Muscle of arm (tissue), 1 donor: ENCODE measurements at regions not wholly inside any gene's neighbourhood (a gene's known extent, or its start where the extent isn't known, plus 50 kb on each side); places are given as distances from the start of the nearest gene placed in this dataset.

Experiments used
- DNase-seq: peaks from one replicate; pipeline ENCODE4 v3.0.0-alpha.2; 2013

DNA sequence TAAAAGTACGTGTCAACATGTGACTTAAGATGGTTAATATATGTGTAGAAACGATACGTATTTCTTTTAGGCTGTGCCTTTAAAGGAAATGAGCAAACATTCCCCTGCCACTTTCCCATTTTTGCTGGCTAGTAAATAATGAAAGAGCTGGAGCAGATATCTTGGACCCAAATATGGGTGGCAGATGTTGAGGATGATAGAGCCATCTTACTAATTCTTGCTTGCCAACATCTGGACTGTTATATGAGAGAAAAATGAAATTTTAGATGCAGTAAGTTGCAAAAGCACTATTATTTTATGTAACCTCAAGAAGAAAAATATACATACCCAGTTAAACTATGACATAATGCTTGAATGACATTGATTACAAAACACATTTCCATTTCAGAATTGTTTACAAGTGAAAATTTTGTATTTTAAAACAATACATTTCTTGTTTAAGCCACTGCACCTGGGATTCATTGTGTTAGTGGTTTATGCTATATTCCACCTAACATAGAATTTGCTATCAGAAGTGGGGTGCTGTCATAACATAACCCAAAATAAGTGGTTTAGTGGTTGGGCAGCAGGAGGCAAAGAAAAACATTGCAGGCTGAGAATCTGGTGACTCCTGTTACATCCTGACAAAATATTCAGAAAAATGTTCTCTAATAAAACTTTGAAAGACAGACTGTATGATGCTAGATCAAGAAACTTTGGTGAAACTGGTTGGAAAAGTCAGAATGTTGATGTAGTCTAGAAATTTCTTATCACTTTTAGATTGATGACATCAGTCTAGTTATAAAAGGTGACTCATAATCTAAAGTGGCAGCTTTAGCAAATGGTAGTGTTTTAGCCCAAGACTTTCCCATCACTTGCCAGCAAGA is 305.0 kb downstream of the PTEN start:
- DNase-seq, result no peak

DNA sequence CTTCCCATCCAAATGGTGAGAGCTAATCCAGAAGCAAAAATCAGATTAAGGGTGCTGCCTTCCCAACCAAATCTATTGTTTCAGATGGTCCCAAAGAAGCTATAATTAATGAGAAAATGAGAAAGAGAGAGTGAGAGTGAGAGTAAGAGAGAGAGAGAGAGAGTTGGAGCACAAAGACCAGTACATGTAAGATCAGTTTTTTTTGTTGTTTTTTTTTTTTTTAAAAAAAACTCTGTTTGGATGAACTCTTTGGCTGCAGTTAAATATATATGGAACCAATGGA is 305.6 kb downstream of the PTEN start:
- DNase-seq, result no peak

DNA sequence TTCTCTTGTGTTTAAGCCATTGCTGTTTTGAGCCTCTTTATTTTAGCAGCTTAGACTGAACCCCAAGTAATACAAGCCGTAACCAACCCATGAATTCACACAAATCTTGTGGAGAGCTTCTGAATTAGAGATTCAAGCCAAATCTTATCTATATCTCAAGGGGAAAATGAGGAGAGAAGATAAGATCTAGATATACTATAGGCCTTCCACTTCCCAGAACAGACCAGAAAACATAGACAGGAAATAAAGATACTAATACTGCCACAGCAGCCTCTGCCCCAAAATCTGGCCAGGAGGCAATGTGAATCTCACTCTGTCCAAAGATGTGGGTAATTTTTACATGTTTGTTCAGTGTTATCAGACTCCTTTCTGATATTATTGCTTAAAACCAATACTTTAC is 307.2 kb downstream of the PTEN start:
- no peak for DNase-seq

DNA sequence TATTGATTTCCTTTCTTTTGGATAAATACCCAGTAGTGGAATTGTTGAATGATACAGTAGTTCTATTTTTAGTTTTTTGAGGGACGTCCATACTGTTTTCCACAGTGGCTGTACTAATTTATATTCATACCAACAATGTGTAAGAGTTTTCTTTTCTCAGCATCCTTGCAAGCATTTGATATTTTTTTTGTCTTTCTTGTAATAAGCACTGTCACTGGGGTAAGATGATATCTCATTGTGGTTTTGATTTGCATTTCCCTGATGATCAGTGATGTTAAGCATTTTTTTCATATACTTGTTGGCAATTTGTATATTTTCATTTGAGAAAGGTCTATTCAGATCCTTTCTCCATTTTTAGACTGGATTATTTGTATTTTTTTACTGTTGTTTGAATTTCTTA is 308.7 kb downstream of the PTEN start:
- no peak for DNase-seq

DNA sequence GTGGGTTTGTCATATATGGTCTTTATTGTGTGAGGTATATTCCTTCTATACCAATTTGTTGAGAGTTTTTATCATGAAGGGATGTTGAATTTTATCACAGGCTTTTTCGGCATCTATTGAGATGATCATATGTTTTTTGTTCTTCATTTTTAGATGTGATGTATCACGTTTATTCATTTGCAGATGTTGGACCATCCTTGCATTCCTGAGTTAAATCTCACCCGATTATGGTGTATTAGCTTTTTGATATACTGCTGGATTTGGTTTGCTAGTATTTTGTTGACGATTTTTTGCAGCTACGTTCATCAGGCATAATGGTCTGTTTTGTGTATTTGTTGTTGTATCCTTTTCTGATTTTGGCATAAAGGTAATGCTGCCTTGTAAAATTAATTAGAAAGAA is 311.0 kb downstream of the PTEN start:
- no peak for DNase-seq

DNA sequence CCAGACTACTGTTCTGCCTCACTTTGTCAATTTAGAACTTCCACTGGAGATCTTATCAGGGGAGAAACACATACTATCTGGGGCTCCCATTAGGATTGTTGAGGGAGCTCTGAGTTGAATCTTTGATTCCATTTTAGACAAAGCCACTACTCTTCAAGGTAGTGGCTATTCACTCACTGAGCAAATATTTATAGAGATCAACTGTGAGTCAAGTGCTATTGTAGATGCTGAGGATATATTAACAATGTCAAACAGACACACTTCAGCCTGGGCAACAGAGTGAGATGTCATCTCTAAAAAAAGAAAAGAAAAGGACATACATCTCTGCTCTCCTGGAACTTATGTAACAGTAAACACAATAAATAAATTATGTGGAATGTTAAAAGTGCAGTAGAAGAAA is 315.3 kb downstream of the PTEN start:
- DNase-seq, result no peak

DNA sequence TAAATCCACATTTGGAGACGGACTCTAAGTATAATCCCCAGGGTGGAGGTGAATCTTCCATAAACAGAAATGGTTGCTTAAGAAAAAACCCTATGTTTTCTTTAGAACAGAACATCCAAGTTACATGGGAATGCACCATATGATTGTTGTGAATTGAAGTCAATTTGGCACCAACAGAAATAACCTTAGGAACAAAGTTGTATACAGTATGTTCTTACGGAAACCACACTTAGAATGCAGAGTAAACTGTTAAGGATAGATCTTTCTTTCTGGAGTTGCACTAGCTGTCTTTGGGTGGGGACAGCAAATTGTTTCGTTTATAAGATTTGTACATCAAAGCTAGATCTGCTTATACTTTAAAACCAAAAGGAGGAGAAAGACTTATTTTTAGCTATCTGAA is 316.4 kb downstream of the PTEN start:
- DNase-seq, result no peak

DNA sequence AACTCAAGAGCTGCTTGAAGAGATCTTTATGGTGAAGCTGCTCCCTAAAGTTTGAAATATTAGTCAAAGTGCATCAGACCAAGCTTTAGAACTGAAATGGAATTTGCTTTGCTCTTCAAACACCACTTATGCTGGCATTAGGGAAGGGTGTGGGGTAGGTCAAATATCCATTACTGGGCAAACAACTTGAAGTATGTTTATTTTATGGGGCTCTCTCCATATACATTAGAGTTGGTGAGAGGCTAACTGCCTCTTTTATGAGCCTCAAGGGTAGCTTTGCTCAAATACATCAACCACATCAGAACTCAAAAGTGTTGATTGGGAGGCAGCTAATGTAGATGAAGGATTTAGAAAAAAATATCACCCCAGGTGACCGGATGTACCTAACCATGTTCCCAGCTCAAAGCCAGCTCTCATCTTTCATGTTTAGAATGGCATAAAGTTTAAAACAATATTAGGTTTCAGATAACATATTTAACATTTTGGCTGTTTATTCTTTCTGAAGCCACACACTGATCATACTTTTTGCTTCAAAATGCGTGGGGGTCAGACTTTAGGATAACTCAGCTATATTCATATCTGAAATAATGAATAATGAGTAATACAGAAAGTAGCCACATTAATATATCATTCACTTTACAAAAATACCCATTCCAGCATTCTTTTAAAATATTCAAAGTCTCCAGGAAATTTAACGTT is 318.6 kb downstream of the PTEN start:
- DNase-seq, result no peak

DNA sequence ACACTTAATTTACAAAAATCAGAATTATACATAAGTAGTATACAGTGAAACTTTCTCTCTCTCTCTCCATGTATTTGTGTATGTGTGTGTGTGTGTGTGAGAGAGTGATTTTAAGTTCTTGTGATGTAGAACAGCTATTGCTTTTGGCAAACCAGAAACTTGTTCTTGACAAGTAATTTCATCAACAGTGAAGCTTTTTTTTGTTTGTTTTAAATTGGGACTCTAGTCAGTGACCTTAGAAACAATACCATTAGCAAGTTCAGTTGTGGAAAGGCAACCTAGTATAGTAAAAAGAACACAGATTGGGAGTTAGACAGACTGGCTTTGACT is 319.1 kb downstream of the PTEN start:
- no peak for DNase-seq

DNA sequence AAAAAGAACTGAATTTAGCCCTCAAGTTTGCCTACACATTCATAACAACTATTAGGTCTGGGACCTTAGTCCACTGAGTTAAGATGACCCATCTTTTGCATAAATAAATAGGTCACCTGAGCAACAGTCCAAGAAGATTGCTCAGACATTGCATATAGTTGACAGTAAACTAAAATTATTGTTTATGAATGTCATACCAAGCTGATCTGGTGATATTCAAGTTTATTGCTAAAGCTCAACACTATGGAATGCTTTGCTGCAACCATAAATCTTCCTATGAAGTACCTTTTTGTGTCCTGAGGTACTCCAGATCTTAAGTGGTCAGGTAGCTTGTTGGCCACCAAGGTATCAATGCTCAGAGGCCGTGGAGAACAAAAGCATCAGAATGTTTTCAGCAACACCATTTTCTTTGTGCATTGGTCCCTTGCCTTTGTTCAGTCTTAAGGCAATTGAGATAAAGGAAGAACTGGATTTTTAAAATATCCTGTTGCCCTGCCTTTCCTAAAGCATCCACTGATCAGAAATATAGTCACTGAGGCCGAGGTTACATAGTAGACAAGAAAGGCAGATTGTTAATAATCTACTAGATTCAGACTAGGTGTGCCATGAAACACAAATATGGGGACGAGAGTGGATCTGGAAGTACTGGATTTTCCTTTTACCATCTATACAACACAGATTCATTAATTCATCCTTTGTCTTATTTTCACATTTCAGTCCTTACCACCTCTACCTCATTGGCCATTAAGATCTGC is 321.3 kb downstream of the PTEN start:
- DNase-seq, result no peak

DNA sequence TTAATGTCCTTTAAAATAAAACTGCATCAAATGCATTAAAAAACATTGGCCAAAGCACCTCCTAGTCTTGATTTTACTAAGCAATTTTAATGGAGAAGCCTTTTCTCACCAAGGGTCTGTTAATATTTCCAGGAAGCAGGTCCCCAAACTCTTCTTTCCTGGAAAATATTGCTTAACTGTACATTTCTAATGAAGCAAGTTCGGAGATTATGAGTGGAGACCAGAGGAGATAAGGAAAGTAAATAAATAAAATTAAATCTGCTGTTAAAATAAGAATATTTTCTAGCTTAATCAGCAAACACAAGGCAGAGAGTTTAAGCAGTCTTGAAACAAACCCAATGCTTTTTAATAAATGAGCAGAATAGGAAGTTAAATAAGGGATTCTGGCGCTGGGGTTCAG is 322.4 kb downstream of the PTEN start:
- DNase-seq, result no peak

DNA sequence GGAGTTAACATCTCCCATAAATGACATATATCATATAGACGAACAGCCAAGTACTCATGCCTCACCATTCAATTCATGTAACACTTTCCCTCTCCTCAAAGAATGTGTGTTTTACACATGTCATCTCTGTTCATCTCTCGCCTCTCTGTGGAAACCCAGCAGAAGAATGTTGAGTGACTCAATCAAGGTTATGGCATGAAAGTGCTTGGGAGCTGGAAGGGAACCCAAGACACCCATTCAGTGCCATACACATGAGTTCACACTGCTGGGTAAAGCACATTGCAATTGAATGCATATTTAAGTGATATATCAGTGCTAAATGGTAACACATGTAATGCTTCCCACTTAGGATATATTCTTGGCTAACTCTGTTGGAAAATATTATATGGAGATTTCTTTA is 322.9 kb downstream of the PTEN start:
- DNase-seq, result no peak

DNA sequence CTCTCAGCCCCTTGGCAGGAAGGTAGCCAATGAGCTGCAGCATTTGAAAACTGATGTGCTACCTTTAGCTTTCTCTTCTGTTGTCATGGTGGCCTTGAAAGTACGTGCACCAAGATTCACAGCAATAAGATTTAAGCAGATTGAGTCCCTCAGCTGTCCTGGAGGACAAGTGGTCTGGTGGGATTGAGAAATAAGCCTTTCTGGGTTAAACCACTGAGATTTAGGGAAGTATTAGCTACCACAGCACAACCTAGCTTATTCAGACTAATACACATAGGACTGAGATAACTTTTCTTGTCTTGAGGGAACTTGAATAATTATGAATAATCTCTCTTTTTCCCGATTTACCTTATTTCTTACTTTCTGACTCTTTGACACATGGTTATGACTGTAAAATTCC is 324.0 kb downstream of the PTEN start:
- DNase-seq, result no peak

DNA sequence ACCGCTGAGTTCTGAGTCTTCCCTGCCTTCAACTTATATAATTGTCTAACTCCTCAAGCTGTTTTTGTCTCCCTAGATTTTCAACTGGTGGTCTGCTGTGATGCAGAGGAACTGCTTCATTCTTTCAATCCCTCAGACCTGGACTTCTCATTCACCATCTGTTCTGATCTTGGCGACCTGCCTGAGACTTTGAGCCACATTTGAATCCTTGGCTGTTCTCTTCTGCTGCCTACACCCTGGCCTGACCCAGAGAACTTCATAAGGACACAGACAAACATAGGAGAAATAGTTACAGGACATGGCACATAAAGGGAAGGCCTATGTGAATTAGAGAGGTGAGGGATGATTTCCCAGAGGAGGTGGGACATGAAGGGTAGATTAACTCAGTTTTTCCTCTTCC is 326.7 kb downstream of the PTEN start:
- no peak for DNase-seq

DNA sequence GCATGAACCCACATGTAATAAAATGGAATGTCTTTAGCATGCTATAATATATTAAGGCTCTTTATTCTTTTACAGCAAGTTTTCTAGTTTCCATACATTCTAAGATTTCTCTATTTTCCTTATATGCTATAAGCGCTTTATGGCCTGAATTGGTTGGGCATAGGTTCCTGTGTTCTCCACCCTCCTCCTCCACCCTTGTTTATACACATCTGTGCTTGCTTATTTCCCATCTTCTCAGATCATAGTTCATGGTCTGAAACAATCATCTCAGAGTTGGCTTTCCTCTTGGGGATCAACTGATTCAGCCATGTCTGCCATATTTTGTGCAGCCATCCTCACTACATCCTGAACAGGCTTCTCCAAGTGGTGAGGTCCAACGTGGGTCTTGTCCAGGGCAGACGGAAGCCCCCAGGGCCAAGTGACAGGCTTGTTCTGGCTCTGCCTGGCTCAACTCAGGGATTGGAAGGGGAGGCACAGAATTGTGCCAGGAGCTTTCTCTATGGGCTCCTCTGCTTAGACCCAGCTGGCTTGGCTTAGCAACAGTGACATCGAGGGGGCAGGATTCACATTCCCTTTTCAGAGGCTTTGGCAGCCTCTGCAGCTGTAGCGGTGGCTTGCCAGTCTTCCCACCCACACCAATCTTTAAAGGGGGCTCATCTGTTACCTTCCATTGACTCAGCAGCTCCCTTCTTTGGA is 327.3 kb downstream of the PTEN start:
- peak; percentile 17 for DNase-seq

DNA sequence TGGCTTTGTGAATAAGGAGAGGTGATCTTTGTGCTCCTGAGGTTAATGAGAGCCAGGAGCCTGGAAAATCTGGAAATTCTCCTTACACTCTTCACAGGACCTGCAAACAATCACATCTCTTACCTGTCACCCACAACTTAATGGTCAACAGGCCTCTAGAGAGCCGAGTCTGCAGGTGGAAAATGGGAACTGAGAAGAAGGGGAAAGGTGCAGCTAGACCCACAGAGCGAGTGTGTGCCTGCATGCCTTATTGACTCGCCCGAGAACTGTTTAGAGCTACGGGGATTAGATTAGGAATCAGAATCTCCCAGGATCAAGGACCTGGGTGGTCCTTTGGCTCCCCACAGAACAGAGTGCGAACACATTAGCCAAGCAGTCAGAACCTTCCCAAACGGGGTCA is 329.6 kb downstream of the PTEN start:
- no peak for DNase-seq

DNA sequence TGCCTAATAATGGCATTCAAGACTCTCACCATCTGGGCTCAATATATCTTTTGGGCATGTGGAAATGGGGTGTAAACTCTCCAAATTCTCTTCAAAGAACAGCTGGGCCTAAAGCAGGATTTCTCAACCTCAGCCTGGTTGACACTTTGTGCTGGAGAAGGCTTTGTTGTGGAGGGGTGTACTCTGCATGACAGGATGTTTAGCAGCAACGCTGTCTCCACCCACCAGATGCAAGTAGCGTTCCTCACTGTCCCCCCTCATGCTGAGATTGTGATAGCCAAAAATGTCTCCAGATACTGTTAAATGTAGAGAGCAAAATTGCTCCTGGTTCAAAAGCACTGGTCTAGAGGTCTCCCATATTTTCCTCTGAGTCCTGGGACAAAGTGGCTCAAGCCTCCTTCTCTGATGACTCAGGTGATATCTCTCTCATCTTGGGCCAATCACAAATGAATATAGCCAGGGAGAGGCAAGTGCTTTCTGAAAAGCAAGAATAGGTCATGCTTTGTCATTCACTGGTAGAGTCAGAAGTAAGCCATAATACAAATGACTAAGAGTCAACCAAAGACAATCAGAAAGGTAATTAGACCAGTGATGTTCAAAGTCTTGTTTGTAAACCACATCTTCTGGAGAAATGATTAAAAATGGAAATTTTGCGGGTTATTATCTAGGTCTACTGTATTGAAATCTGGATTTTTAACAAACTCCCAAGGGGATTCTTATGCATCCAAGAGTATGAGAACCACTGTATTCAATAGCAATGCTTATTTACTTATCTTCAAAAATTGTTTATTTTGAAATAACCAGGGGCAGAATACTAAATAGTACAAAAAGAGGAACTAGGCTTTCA is 330.8 kb downstream of the PTEN start:
- no peak for DNase-seq

DNA sequence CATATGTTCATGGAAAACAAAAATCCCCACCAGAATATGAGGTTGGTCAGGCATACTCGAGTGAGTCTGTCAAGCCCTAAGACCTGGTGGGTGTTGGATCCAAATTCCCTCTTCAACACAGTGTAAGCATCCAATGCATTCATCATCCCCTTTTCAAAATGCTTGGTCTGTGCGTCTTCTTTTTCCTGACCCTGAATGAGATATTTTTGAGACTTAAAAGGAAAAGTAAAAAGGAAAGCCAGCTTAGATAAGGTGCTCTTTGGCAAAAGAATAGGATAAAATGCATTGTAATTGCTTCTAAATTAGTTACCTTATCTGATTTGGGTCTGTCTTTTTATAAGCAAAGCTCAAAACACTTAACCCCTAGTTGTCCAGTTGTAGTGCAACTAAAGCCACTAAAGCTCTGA is 331.5 kb downstream of the PTEN start:
- no peak for DNase-seq

DNA sequence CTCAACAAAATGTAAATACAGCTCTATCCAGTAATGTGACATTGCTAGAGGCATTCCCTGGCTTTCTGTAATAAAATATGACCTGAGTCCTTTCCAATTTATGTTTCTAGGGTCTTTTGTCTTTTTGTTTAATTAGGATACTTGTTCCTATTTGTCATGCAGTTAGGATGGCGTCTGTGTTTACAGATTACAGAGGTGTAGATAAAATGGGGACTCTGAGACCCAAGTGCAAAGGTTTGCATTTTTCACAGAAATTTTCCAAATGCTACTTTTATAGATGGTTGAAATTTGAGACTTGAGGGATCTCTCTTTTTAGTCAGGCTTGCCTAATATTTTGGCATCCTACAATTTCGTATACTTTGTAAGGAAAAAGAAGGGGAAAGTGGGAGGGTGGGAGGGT is 332.4 kb downstream of the PTEN start:
- no peak for DNase-seq

DNA sequence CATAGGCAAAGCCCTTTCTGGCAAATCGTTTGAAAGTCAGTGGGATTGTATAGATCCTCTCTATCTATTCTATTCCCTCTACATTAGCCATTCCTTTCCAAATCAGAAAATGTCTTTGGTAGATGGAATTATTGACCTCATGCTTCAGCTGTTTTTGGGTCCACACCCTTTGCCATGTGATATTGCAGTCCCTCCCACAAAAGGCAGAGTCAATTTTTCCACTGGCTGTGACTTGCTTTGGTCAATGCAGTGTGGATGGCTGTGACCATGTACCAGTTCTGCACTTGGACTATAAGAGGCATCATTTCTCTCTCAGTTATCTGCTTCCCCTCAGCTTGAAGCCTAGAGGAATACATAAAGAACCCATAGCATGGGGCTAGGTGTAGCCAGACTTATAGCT is 332.9 kb downstream of the PTEN start:
- peak; percentile 24 for DNase-seq

DNA sequence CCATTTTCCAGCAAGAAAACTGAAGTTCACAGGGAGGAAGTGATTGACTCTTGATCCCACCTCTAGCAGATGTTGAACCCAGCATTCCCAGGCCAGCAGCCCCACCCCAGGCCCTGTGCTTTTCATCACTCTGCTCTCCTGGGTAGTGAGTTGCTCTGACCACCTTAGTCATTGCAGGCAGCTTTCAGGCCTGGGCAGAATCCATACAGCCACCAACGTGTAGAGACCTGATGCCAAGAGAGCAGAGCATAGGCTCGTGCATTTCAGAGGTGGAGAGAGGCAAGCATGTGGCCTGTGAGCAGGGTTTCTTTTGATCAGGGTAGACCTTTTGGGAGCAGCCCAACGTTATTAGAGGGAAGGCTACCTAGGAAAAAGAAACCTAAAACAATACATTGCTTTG is 334.6 kb downstream of the PTEN start:
- no peak for DNase-seq
